ENCODE measurements at regions not wholly inside any gene's neighbourhood (a gene's known extent, or its start where the extent isn't known, plus 50 kb on each side); places are given as distances from the start of the nearest gene placed in this dataset.

- DNase-seq, result no peak
Observed at GRCh38 chr13:22698467-22698866, 482.3 kb upstream of the SGCG start.

DNA sequence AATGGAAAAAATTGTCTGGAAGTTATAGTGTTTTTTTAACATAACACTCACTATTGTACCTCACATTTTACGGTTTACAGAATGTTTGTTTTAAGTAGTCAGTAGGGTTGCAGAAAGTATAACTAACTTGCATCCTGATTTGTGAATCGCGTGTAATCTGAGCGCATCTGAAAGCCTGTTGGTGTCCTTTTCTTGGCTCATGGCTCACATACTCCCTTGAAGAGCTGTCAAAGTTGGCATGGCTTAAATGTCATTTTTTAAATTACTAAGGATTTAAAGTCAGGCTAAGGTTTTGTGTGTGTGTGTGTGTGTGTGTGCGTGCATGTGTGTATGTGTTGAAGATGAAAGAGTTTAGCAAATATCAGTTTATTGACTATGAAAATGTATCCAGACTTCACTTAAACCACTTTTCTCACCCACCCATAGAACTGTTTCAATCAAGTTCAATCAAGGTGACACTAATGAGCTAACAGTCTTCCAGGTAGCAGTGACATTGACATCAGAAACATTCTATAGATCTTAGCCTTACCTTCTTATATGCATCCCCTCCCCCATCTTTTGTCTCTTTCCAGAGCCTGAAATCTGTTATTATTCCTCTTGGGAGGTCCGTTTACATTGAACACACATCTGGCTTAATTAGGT is 480.4 kb upstream of the SGCG start:
- DNase-seq, result no peak

- no peak for DNase-seq
Observed at GRCh38 chr13:22703601-22704209, 477.1 kb upstream of the SGCG start.

- no peak for DNase-seq
Observed at GRCh38 chr13:22707946-22708345, 472.8 kb upstream of the SGCG start.

DNA sequence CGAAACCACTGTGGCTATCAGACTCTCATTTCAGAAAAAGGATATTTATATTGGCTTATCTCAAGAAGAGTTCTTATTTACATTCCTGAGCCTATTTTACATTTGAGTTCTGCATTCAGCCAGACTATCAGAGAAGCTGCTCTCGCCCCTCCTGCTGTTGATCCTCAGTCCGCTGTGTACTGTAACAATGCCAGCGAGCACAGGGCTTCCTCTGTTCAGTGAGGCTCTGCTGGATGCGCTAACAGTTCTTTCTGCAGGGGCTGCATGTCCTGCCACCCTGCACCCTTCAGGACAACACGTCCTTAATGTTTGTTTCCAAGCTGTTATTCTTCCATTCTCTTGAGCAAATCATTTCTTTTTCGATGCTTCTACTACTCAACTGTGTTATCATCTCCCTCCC is 463.7 kb upstream of the SGCG start:
- DNase-seq, result no peak

DNA sequence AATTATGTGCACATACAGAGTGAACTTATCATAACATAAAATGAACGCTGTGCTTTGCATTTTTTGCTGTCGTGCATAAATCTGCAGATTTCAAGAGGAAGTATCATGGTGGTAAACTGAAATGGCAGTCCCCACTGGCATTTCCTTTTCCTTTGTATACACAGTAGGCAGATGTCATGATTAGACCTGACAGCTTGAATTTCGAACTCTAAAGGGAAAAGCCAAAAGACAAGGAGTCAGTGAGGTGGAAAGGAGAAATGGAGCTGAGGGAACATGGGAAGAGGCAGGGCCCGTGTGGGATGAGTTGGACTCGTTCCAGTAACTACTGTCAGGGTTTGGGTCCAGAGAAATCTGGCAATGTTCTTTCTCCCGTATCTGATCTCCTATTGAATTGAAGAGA is 454.1 kb upstream of the SGCG start:
- DNase-seq, result no peak

DNA sequence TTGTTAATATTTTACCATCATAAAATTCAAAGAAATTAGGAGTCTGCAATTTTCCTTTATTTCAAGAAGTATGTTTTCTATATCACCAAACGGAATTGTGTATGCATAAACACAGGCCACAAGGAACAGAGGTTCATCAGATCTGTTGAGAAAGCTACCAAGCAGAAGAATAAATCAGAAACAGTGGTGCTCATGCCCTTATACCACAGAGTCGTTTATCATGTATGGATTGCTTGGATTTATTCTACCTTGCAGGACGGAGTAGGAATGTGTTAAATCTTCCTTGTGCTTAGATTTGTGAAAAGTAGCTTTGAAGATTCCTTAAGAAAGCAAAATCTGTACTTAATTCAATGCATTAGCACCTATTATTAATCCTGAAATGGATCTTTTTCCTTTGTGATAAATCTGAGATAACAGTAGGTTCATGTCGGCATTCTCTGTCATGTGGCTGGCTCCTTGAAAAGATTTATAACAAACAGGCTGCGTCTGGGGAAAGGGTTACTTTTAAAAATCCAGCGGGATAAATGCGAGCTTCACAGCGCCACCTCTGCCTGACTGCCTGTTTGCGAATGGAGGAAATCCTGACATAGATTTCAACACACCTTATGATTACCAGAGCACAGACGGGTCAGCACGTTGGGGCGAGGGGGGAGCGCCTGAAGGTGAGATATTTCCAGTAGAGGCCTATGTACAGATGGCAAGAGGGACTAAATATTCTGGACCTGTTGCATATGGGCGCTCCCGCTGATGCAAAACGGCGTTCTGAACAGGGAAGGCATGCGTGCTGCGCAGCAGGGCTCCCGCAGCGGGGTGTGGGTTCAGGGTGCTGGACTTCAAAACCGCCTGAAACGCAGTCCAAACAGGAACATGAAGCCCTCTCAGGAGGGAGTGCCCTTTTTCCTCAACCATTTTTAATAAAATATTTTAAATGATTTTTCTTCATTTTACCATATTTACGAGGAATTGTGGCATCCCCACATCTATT is 445.5 kb upstream of the SGCG start:
- no peak for DNase-seq

DNA sequence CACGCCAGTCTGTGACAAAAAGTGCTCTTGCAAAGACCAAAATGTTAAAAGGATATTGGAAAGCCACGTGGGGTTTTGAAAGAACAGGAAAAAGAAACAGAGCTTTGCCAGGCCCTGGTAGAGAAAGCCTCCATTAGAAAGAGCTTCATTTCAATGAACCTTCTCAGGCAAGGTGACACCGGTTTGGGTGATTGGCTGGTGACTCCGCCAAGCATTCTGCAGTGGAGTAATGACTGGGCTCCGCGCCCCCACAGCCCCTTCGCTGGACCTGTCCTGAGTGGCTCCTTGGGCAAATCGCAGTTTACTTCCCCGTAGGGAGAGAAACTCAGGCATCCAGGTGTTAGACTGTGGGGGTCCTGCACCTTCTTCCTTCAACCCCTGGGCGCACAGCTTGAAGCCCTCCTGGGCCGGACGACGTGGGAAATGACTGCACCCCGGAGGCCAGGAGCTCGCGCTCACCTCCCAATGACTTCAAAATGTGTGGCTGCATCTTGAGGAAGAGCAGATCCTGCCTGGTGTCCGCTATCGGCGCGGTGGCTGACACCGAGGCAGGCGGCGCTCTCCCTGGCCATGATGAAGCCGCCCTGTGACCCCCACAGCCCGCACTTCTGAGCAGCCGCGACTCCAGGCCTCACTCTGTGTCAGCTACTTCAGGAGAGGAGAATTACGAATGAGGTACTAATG is 444.6 kb upstream of the SGCG start:
- DNase-seq, result no peak

DNA sequence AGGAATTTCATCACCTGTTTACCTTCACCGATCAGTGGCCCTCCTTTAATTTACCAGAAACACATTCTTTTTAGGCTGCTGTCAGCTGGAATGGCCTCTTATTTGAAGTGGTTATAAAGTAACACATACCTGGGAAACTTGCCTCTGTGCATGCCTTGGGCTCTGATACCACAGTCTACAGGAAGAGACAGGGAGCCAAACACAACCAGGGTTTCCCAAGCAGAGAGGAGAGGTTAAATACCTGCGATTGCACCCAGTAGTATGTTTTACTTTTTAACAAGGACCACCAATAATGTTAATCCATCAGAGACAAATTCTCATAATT is 444.0 kb upstream of the SGCG start:
- DNase-seq, result no peak

GRCh38 chr13:22738357-22738756 is 442.4 kb upstream of the SGCG start:
- DNase-seq, result no peak

DNA sequence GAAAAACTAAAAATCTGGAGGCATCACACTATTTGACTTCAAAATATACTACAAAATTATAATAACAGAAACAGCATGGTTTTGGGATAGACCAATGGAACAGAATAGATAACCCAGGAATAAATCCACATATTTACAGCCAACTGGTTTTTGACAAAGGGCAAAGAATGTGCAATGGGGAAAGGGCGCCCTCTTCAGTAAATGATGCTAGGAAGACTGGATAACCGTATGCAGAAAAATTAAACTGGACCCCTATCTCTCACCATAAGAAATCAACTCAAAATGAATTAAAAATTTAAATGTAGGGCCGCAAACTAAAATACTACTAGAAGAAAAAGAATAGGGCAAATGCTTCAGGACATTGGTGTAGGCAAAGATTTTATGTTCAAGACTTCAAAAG is 440.5 kb upstream of the SGCG start:
- DNase-seq, result no peak

- DNase-seq, result no peak
Observed at GRCh38 chr13:22744688-22745452, 435.9 kb upstream of the SGCG start.

- peak; percentile 55 for DNase-seq
Observed at GRCh38 chr13:22748866-22749577, 431.8 kb upstream of the SGCG start.

DNA sequence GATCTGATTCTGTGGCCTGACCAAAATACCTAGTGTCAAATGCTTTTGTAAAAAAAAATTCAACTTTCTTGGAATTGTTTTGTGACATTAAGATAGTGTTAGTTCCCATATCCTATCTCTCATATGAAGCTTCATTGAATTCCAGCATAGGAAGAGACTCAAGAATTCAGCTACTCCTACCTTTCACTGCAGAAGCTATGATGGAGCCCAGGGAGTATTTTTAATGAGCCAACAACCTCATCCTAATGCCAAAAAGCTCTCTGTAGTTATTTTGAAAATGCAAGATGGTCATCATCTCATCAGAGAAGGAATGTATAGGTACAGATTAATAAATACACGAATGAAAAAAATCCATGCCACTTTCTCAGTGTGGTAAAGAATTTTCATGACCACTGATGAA is 431.2 kb upstream of the SGCG start:
- DNase-seq, result no peak

DNA sequence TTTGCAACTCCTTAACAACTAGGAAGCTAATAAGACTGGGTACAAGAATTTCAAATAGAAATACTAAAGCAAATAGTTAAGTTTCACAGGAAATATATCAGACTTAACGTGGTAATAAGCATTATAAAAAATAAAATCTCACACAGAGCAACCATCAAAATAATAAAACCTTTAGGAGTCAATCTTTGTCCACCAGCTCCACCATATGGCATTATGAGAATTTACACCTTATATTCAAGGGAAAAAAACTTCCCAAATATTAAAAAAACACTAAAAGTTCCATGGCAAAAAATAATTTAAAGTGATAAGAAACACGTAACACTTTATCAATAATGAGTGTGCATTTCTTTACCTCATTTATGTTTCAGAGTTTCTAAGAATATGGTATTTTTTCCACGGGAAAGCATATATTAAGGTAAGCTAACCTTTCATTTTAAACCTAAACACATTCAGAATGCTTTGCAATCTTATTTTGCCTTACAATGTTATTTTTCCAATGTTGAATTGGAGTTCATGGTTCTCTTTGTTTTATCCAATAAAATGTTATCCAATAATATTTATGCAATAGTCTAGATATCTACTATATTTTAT is 423.2 kb upstream of the SGCG start:
- no peak for DNase-seq

DNA sequence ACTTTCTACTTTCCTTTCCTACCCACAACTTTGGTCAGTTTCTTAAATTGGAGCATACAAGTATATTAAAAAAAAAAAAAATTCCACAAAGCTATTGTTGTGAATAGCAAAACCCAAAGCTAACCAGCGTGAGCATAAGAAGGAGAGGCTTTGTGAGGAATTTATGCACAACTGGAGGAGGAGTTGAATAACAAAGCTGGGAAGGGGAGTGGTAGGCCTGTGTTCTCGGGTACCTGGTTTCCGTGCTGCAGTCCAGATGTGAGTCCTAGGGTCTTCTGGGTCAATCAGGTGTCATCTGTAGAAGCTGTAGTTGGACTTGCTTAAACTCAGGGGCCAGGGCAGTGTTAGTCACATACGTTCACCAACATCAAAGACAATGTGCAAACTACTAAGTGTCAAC is 422.5 kb upstream of the SGCG start:
- DNase-seq, result no peak

- DNase-seq, result no peak
Observed at GRCh38 chr13:22761709-22762108, 419.1 kb upstream of the SGCG start.

GRCh38 chr13:22765547-22765946 is 415.2 kb upstream of the SGCG start:
- no peak for DNase-seq

DNA sequence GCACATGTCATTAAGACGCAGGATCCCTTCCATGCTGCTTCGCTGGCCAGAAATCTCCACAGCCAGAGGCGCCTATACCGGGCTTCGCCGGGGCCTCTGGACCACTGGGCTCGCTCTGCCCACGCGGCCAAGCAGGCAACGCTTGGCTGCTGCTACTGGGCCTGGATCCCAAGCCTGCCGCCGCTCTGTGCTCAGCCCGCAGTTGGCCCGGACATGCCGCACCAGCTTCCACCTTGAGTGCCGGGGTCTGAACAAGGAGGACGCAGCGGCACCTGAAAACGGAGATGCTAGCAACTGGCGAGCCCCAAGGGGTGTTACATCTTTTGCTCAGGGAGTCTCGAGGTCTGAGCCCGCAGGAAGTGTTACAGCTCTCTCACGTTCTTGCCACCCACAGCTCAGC is 409.9 kb upstream of the SGCG start:
- DNase-seq, result no peak

DNA sequence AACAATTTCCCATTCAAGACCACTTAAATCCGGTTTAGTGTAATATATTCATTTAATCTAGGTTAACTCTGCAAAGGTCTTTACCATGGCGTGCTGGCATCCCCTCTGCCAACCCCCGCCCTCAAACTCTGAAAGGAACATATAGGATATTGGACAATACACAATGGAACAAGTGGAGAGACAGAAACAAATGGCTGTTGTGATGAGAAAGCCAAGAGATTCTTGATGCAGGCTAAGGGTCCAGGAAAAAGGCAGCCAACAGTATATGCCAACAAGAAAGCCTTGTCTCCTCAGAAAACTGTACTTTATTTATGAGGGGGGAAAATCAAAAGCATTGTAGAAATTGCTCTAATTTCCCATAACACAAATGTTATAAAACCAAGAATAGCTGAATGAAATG is 407.3 kb upstream of the SGCG start:
- no peak for DNase-seq
